Mesothelial cell of epicardium (in vitro differentiated cells): ENCODE measurements at regions not wholly inside any gene's neighbourhood (a gene's known extent, or its start where the extent isn't known, plus 50 kb on each side); places are given as distances from the start of the nearest gene placed in this dataset.

Experiments used
- DNase-seq, 2 experiments: peaks; one replicate each; pipeline ENCODE4 v3.0.0; 2021; ENCODE audit warnings: low spot score in 2 of 2; ENCODE audit not compliant: unreplicated experiment in 2 of 2
- H3K27ac Mint-ChIP-seq: 2 replicates; pipeline ENCODE4 v1.8.0; 2021; ENCODE audit warnings: mixed read lengths
- H3K27me3 Mint-ChIP-seq: 2 replicates; pipeline ENCODE4 v1.8.0; 2021; ENCODE audit warnings: low read depth, mixed read lengths
- H3K36me3 Mint-ChIP-seq: 2 replicates; pipeline ENCODE4 v1.8.0; 2021; ENCODE audit warnings: mixed read lengths
- H3K4me1 Mint-ChIP-seq: 2 replicates; pipeline ENCODE4 v1.8.0; 2021; ENCODE audit warnings: mixed read lengths
- H3K4me3 Mint-ChIP-seq: 2 replicates; pipeline ENCODE4 v1.8.0; 2021; ENCODE audit warnings: mild to moderate bottlenecking, moderate library complexity, mixed read lengths
- H3K9me3 Mint-ChIP-seq: 2 replicates; pipeline ENCODE4 v1.8.0; 2021; ENCODE audit warnings: mixed read lengths
- TF ChIP-seq, protein P1 (sequence below): fragments of 200-600 bp; sonication (generic); IDR thresholded peaks from one replicate; pipeline ENCODE4 v1.5.0; 2021; ENCODE audit warnings: antibody characterized with exemption; ENCODE audit not compliant: unreplicated experiment

DNA sequence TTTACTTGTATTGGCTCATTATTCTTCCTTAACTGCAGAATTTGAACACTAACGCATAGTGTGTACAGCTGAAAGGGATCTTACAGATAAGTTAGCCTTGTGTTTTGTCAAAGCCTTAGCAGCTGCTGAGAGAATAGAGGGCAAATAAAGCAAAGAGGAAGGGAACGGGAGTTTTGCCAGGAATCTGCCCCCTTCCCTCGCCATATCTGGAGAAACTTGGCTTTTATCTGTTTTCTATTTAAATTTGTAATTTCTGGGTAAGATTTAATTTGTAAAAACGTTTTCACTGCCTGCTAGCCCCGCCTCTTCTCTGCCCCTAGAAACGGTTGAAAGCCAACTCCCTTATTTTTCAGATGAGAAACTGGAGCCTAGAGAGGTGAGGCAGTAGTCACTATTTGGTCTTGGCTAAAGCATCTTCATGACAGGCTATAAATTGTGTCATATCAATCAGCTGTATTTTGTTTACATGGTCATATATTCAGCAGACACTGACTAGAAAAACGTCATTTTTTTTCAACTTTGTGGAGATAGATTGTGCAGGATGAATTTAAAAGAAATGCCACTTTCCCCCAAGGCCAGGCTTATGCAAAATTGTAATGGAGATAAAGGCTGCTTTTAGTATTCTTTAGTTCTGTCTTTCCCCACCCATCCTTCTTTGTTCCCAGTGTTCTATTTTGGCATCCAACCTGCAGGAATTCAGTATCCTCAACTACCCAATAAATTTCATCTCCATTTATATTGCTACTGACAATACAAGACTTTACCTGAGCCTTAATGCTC lies 319.4 kb downstream of the SH2D1A start:
- Mint-ChIP-seq H3K27ac (no peak overlapping the region), H3K9me3 (no peaks in the 10 kb centered on the region), H3K4me3 (no peak overlapping the region), H3K4me1 (peaks cover 9% of the 10 kb centered on the region), H3K27me3 (no peaks in the 10 kb centered on the region), H3K36me3 (no peaks in the 10 kb centered on the region)
- DNase-seq, result no peak
- TF ChIP-seq, protein P1, sequence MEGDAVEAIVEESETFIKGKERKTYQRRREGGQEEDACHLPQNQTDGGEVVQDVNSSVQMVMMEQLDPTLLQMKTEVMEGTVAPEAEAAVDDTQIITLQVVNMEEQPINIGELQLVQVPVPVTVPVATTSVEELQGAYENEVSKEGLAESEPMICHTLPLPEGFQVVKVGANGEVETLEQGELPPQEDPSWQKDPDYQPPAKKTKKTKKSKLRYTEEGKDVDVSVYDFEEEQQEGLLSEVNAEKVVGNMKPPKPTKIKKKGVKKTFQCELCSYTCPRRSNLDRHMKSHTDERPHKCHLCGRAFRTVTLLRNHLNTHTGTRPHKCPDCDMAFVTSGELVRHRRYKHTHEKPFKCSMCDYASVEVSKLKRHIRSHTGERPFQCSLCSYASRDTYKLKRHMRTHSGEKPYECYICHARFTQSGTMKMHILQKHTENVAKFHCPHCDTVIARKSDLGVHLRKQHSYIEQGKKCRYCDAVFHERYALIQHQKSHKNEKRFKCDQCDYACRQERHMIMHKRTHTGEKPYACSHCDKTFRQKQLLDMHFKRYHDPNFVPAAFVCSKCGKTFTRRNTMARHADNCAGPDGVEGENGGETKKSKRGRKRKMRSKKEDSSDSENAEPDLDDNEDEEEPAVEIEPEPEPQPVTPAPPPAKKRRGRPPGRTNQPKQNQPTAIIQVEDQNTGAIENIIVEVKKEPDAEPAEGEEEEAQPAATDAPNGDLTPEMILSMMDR, result no peak

DNA sequence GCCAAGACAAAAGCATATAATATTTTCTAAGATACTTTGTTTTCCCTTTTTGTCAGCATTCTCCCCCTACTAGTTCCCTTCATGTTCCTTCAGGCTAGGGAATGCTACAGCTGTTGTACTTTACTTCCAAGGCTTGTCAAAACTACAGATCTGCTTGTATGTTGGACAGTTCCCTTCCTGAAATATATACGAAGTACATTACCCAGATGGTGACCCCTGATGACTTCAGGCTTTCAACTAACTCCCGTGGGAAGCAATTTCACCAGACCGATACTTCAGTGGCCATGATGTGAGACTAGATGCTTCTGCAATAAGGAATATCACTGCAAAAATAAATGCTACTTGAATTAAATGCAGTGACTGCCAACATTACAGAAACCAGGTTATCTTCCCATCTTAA lies 332.8 kb downstream of the SH2D1A start:
- TF ChIP-seq, protein P1, result no peak
- Mint-ChIP-seq H3K36me3 (no peaks in the 10 kb centered on the region), H3K27me3 (no peaks in the 10 kb centered on the region), H3K4me3 (no peak overlapping the region), H3K9me3 (peaks cover 4% of the 10 kb centered on the region), H3K27ac (peak overlapping the region; percentile 19), H3K4me1 (peaks cover 13% of the 10 kb centered on the region)
- no peak for DNase-seq

DNA sequence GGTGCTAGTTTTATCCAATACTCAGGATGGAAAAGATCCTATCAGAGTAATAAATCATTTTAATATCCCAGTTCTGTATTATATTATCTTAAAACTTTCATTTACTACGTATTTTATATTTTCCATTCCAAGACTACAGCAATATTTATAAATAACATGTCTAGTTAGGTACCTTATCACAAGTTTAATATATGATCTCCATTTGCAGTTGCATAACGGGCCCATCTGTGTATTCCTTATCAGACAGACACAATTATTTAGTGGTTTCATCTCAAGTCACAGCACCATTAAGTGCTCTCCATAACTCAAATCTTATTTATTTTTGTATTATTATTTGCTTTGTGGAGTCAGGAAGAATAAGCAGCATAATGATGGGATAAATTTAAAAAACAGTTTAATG lies 333.9 kb downstream of the SH2D1A start:
- Mint-ChIP-seq H3K27me3 (no peaks in the 10 kb centered on the region), H3K4me1 (peaks cover 13% of the 10 kb centered on the region), H3K27ac (no peak overlapping the region), H3K36me3 (no peaks in the 10 kb centered on the region), H3K4me3 (no peak overlapping the region), H3K9me3 (peaks cover 15% of the 10 kb centered on the region)
- DNase-seq, result no peak
- TF ChIP-seq, protein P1, result no peak

DNA sequence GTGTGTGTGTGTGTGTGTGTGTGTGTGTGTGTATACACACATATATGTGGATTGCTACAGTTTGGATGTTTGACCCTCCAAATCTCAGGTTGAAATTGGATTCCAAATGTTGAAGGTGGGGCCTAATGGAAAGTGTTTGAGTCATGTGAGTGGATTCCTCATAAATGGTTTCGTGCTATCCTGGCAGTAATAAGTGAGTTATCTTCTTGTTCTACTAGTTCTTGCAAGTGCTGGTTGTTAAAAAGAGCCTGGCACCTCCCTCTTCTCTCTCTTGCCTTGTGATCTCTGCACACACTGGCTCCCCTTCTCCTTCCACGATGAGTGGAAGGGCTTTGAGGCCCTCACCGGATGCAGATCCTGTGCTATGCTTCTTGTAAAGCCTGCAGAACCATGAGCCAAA lies 344.1 kb downstream of the SH2D1A start:
- Mint-ChIP-seq H3K4me1 (no peaks in the 10 kb centered on the region), H3K9me3 (peaks cover 20% of the 10 kb centered on the region), H3K27ac (no peak overlapping the region), H3K4me3 (no peak overlapping the region), H3K36me3 (no peaks in the 10 kb centered on the region), H3K27me3 (no peaks in the 10 kb centered on the region)
- TF ChIP-seq, protein P1, result no peak
- no peak for DNase-seq

DNA sequence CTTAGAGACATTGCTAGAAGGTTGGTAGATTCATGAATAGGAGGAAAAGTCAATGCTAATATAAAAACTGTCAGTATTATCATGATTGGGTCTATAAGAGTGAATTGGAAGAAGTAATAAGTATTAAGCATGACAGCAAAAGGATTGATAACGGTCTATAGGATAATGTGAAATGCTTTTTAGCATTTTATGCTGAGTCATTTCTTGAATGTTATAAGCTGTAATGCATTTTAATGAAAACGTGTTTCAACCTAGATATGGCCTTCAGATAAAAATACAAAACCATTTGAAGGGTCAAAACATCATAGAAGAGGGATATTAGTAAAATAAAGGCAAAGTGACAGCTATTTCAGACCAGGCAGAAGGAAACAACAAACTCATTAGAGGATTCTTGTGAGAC lies 353.5 kb downstream of the SH2D1A start:
- no peaks in the 10 kb centered on the region for H3K9me3 Mint-ChIP-seq
- no peak overlapping the region for H3K4me3 Mint-ChIP-seq
- no peaks in the 10 kb centered on the region for H3K27me3 Mint-ChIP-seq
- TF ChIP-seq, protein P1, result no peak
- H3K27ac Mint-ChIP-seq, result no peak overlapping the region
- no peak for DNase-seq
- H3K4me1 Mint-ChIP-seq, result peaks cover 17% of the 10 kb centered on the region
- H3K36me3 Mint-ChIP-seq, result no peaks in the 10 kb centered on the region
